ENCODE measurements at regions not wholly inside any gene's neighbourhood (a gene's known extent, or its start where the extent isn't known, plus 50 kb on each side); places are given as distances from the start of the nearest gene placed in this dataset.

DNA sequence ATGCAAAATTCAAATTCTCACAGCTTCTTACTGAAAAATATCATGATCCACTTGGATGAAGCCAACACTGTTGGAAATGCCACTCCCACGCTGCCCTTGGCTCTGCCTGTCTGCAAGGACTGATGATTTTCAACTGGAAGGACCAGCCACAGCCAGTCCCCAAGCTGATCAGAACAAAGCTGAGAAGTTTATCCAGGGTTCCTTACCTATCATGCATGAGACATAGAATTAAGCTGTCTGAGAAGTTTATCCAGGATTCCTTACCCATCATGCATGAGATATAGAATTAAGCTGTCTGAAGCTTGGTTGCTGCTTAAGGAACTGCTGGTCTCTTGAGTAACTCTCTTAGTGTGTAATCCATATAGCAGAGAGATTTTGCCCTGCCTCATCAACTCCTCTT, 159.8 kb upstream of the TMEM260 start:
- no peaks in the 10 kb centered on the region for H3K27me3 Mint-ChIP-seq
- no peaks in the 10 kb centered on the region for H3K36me3 Mint-ChIP-seq
- Histone ChIP-seq H3K27ac (ENCODE audit: low read depth, low read length) (no peak overlapping the region), H3K9me3 (ENCODE audit: control insufficient read depth in 1 of 2, low read length in 2 of 2) (no peaks in the 10 kb centered on the region), H3K27me3 (ENCODE audit: insufficient read depth, low read length) (no peaks in the 10 kb centered on the region), H3K4me3 (ENCODE audit: low read length in 2 of 2) (no peak overlapping the region), H3K4me1 (ENCODE audit: insufficient read depth, low read length) (no peaks in the 10 kb centered on the region), H3K36me3 (ENCODE audit: insufficient read depth, low read length) (no peaks in the 10 kb centered on the region)
- ChIA-PET CTCF (ENCODE audit: partially characterized antibody) (interaction anchor here (5.9 kb wide), 1 partner anchor 688 kb away, joined by 54 read pairs; no protein-coding TSS in a partner anchor), POLR2A (ENCODE audit: partially characterized antibody) (no interaction called here)
- peaks cover 0 to 2% (median 0%) of the 10 kb centered on the region in 8 donors for H3K9me3 Mint-ChIP-seq
- no peak for DNase-seq
- peaks cover 0 to 4% (median 0%) of the 10 kb centered on the region in 4 donors for H3K4me1 Mint-ChIP-seq
- intact Hi-C loops (cut with micrococcal nuclease), result no loop called here
- no peak overlapping the region for H3K27ac Mint-ChIP-seq
- no peak overlapping the region for H3K4me3 Mint-ChIP-seq

DNA sequence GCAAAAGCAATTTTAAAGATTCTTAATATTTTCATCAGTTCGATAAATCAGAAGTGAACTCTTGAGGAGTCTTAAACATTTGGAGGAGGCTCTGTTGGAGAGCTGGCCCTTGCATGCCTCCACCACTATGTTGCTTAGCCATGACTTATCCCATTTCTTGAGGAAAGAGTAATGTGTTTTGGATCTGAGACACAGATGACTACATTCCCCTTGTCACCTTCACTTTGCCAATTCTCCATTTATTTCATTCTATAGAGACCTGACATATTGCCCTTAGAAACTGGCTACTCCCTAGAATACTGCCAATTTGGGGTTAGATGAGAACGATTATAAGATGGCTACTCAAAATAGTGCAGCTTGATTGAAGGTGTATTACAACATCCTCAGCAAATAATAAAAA, 157.4 kb upstream of the TMEM260 start:
- POLR2A ChIA-PET (ENCODE audit: partially characterized antibody), result no interaction called here

DNA sequence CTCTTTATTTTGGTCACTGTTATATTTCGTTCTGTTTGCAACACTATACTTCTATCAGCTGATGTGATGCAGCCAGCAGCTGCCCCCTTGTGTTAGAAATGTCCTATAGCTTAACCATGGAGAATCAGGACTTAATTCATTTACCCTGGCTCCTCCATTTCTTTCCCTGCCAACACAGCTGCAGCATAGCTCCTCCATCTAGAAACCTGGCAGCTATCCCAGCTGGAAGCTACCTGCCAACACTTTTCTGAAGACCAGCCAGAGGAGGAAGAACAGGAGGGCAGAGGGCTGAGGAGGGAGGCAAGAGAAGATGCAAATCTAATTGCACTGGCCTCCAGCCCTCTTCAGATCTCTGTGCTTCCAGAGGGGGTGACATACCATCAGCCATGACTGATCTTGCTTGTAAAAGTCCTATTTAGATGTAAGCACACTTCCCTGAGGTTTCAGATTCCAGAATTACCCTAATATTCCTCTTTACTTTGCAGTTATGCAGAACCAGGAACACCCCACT, 156.8 kb upstream of the TMEM260 start:
- intact Hi-C loops (cut with micrococcal nuclease), result loop anchor here (1.0 kb wide), 1 partner anchor 715 kb away; no protein-coding TSS in a partner anchor
- Histone ChIP-seq H3K4me3 (ENCODE audit: low read length in 2 of 2) (no peak overlapping the region), H3K9me3 (ENCODE audit: control insufficient read depth in 1 of 2, low read length in 2 of 2) (no peaks in the 10 kb centered on the region), H3K27ac (ENCODE audit: low read depth, low read length) (no peak overlapping the region), H3K4me1 (ENCODE audit: insufficient read depth, low read length) (no peaks in the 10 kb centered on the region), H3K27me3 (ENCODE audit: insufficient read depth, low read length) (no peaks in the 10 kb centered on the region), H3K36me3 (ENCODE audit: insufficient read depth, low read length) (no peaks in the 10 kb centered on the region)
- ChIA-PET POLR2A (ENCODE audit: partially characterized antibody) (no interaction called here), CTCF (ENCODE audit: partially characterized antibody) (interaction anchor here (0.7 to 5.9 kb wide), 5 partner anchors 11 to 977 kb away, joined by 3 to 54 read pairs (median 4); no protein-coding TSS in a partner anchor)
- no peak overlapping the region for H3K27ac Mint-ChIP-seq
- peak in 4 of 5 donors; percentile 17 to 35 (median 24) for DNase-seq
- H3K9me3 Mint-ChIP-seq, result peaks cover 0 to 2% (median 0%) of the 10 kb centered on the region in 8 donors
- peaks cover 0 to 2% of the 10 kb centered on the region in 2 donors for H3K27me3 Mint-ChIP-seq
- H3K4me1 Mint-ChIP-seq, result peaks cover 0 to 4% (median 0%) of the 10 kb centered on the region in 4 donors
- H3K36me3 Mint-ChIP-seq, result no peaks in the 10 kb centered on the region
- no peak overlapping the region for H3K4me3 Mint-ChIP-seq

More for the DNA sequence above, 157.4 kb upstream of the TMEM260 start:
- Mint-ChIP-seq H3K4me1 (peaks cover 0 to 4% (median 0%) of the 10 kb centered on the region in 4 donors), H3K4me3 (no peak overlapping the region), H3K27me3 (peaks cover 0 to 2% of the 10 kb centered on the region in 2 donors), H3K9me3 (peaks cover 0 to 2% (median 0%) of the 10 kb centered on the region in 8 donors), H3K27ac (no peak overlapping the region), H3K36me3 (no peaks in the 10 kb centered on the region)
- Histone ChIP-seq H3K27ac (ENCODE audit: low read depth, low read length) (no peak overlapping the region), H3K4me3 (ENCODE audit: low read length in 2 of 2) (no peak overlapping the region), H3K36me3 (ENCODE audit: insufficient read depth, low read length) (no peaks in the 10 kb centered on the region), H3K27me3 (ENCODE audit: insufficient read depth, low read length) (no peaks in the 10 kb centered on the region), H3K4me1 (ENCODE audit: insufficient read depth, low read length) (no peaks in the 10 kb centered on the region), H3K9me3 (ENCODE audit: control insufficient read depth in 1 of 2, low read length in 2 of 2) (no peaks in the 10 kb centered on the region)
- DNase-seq, result no peak
- CTCF ChIA-PET (ENCODE audit: partially characterized antibody), result interaction anchor here (0.7 to 5.9 kb wide), 5 partner anchors 11 to 976 kb away, joined by 3 to 54 read pairs (median 4); no protein-coding TSS in a partner anchor
- intact Hi-C loops (cut with micrococcal nuclease), result loop anchor here (1.0 kb wide), 1 partner anchor 715 kb away; no protein-coding TSS in a partner anchor

DNA sequence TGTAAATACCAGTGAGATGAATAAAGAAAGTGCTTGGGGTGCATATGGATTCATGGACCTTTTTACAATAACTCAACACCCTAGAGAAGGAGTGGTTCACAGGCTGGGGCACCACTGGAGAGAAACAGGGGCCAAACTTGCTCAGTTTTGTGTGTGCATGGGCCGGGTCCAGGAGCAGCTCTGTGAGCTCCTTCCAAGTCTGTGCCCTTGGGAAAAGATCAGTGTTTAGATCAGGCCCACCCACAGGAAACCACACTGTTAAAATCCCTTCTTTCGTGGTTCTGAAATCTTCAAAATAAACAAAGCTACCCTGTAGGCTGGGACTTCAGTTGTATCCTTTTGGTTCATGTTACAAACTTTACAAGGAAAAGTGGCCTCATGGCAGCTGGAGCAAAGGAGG, 156.1 kb upstream of the TMEM260 start:
- intact Hi-C loops (cut with micrococcal nuclease), result no loop called here
- Histone ChIP-seq H3K4me3 (ENCODE audit: low read length in 2 of 2) (no peak overlapping the region), H3K36me3 (ENCODE audit: insufficient read depth, low read length) (no peaks in the 10 kb centered on the region), H3K4me1 (ENCODE audit: insufficient read depth, low read length) (no peaks in the 10 kb centered on the region), H3K27ac (ENCODE audit: low read depth, low read length) (no peak overlapping the region), H3K9me3 (ENCODE audit: control insufficient read depth in 1 of 2, low read length in 2 of 2) (no peaks in the 10 kb centered on the region), H3K27me3 (ENCODE audit: insufficient read depth, low read length) (no peaks in the 10 kb centered on the region)
- CTCF ChIA-PET (ENCODE audit: partially characterized antibody), result interaction anchor here (0.9 to 5.9 kb wide), 3 partner anchors 8 to 692 kb away, joined by 3 to 54 read pairs (median 3); no protein-coding TSS in a partner anchor
- no peak for DNase-seq
- peaks cover 0 to 2% (median 0%) of the 10 kb centered on the region in 8 donors for H3K9me3 Mint-ChIP-seq
- no peak overlapping the region for H3K27ac Mint-ChIP-seq
- POLR2A ChIA-PET (ENCODE audit: partially characterized antibody), result interaction anchor here (0.5 kb wide), 1 partner anchor 885 kb away, joined by 3 read pairs; no protein-coding TSS in a partner anchor
- H3K4me3 Mint-ChIP-seq, result no peak overlapping the region
- H3K4me1 Mint-ChIP-seq, result peaks cover 0 to 4% (median 0%) of the 10 kb centered on the region in 4 donors
- H3K36me3 Mint-ChIP-seq, result no peaks in the 10 kb centered on the region
- H3K27me3 Mint-ChIP-seq, result peaks cover 0 to 2% of the 10 kb centered on the region in 2 donors

DNA sequence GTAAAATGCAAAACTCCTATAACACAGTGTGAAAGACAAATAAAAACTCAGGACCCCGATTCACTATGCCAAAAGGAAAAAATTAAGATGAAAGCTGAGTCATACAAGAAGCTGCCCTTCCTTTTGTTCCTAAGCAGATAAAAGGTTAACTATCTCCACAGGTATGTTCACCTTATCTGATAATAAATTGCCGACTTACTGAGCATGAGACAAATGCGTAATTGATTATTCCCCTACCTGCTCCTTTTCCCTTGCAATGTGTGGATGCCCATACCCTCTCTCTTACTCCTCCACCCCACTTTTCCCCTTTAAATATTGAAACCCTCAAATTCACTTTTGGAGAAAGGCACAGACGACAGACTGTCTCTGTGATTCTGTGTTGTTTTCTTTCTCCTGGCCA, 148.6 kb upstream of the TMEM260 start:
- no peaks in the 10 kb centered on the region for H3K4me1 Mint-ChIP-seq
- no peak for DNase-seq
- H3K4me1 ChIP-seq (ENCODE audit: insufficient read depth, low read length), result no peaks in the 10 kb centered on the region
- no peaks in the 10 kb centered on the region for H3K9me3 Mint-ChIP-seq
- H3K27ac ChIP-seq (ENCODE audit: low read depth, low read length), result no peak overlapping the region
- peaks cover 0 to 2% of the 10 kb centered on the region in 2 donors for H3K27me3 Mint-ChIP-seq
- H3K27me3 ChIP-seq (ENCODE audit: insufficient read depth, low read length), result no peaks in the 10 kb centered on the region
- no peaks in the 10 kb centered on the region for H3K36me3 Mint-ChIP-seq
- ChIA-PET POLR2A (ENCODE audit: partially characterized antibody) (no interaction called here), CTCF (ENCODE audit: partially characterized antibody) (no interaction called here)
- H3K4me3 Mint-ChIP-seq, result no peak overlapping the region
- no peak overlapping the region for H3K4me3 ChIP-seq (ENCODE audit: low read length in 2 of 2)
- intact Hi-C loops (cut with micrococcal nuclease), result no loop called here
- H3K36me3 ChIP-seq (ENCODE audit: insufficient read depth, low read length), result no peaks in the 10 kb centered on the region
- H3K27ac Mint-ChIP-seq, result no peak overlapping the region
- H3K9me3 ChIP-seq (ENCODE audit: control insufficient read depth in 1 of 2, low read length in 2 of 2), result no peaks in the 10 kb centered on the region

DNA sequence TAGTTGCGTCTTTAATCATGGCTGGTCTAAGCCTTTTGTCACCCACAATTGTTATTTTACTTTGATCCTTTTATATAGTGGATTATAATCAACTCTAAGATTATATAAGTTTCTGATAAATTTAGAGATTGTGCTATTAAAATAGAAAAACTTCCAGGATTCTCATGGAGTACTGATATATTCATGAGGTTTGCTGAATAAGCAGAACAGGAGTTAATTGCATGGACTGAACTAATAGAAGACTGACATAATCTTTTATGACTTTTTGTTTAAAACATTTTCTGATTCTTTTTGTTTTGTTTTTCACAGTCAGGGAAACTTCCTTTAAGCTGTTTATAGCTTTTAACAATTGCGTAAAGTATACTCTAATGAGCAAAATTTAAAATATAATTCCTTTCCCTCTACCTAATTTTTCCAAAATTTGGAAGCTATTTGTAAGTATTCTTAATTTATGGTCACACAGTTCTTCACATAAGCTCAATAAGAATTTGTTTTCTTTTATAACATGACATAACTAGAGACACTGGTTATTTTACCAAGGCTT, 129.9 kb upstream of the TMEM260 start:
- intact Hi-C loops (cut with micrococcal nuclease), result no loop called here
- H3K4me1 Mint-ChIP-seq, result no peaks in the 10 kb centered on the region
- no peaks in the 10 kb centered on the region for H3K27me3 ChIP-seq (ENCODE audit: insufficient read depth, low read length)
- H3K4me1 ChIP-seq (ENCODE audit: insufficient read depth, low read length), result no peaks in the 10 kb centered on the region
- H3K27ac Mint-ChIP-seq, result no peak overlapping the region
- ChIA-PET POLR2A (ENCODE audit: partially characterized antibody) (no interaction called here), CTCF (ENCODE audit: partially characterized antibody) (interaction anchor here (2.0 kb wide), 1 partner anchor 25 kb away, joined by 5 read pairs; no protein-coding TSS in a partner anchor)
- no peaks in the 10 kb centered on the region for H3K36me3 Mint-ChIP-seq
- no peak overlapping the region for H3K4me3 ChIP-seq (ENCODE audit: low read length in 2 of 2)
- no peak overlapping the region for H3K4me3 Mint-ChIP-seq
- H3K36me3 ChIP-seq (ENCODE audit: insufficient read depth, low read length), result no peaks in the 10 kb centered on the region
- no peak overlapping the region for H3K27ac ChIP-seq (ENCODE audit: low read depth, low read length)
- no peak for DNase-seq
- H3K27me3 Mint-ChIP-seq, result peaks cover 11 to 16% of the 10 kb centered on the region in 2 donors
- no peaks in the 10 kb centered on the region for H3K9me3 ChIP-seq (ENCODE audit: control insufficient read depth in 1 of 2, low read length in 2 of 2)
- peaks cover 0 to 27% (median 11%) of the 10 kb centered on the region in 8 donors for H3K9me3 Mint-ChIP-seq

DNA sequence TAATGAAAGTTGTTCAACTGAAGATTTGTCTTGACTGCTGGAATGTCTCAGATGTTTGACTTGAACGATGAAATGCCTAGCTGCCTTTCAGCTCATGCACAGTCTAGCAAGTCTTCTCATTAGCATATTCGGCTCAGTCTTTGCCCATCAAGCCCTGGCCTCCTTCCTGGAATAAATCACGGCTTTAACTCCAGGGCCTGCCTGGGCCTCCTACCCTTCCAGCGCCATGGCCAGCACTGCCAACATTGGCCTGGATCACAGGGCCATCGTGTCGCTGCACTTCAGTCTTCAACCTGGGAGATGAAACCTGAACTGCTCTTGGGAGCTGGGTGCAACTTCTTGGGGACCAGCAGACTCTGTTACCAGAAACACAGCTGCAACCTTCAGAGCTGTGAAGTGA, 126.7 kb upstream of the TMEM260 start:
- no peak overlapping the region for H3K27ac Mint-ChIP-seq
- Histone ChIP-seq H3K36me3 (ENCODE audit: insufficient read depth, low read length) (no peaks in the 10 kb centered on the region), H3K9me3 (ENCODE audit: control insufficient read depth in 1 of 2, low read length in 2 of 2) (no peaks in the 10 kb centered on the region), H3K27me3 (ENCODE audit: insufficient read depth, low read length) (no peaks in the 10 kb centered on the region), H3K4me1 (ENCODE audit: insufficient read depth, low read length) (no peaks in the 10 kb centered on the region), H3K4me3 (ENCODE audit: low read length in 2 of 2) (no peak overlapping the region), H3K27ac (ENCODE audit: low read depth, low read length) (no peak overlapping the region)
- ChIA-PET CTCF (ENCODE audit: partially characterized antibody) (interaction anchor here (1.1 kb wide), 1 partner anchor 47 kb away, joined by 3 read pairs; no protein-coding TSS in a partner anchor), POLR2A (ENCODE audit: partially characterized antibody) (no interaction called here)
- peaks cover 15 to 21% of the 10 kb centered on the region in 2 donors for H3K27me3 Mint-ChIP-seq
- H3K9me3 Mint-ChIP-seq, result peaks cover 0 to 22% (median 9%) of the 10 kb centered on the region in 8 donors
- no peaks in the 10 kb centered on the region for H3K4me1 Mint-ChIP-seq
- H3K36me3 Mint-ChIP-seq, result no peaks in the 10 kb centered on the region
- H3K4me3 Mint-ChIP-seq, result no peak overlapping the region
- intact Hi-C loops (cut with micrococcal nuclease), result no loop called here
- no peak for DNase-seq
